ENCODE measurements at regions not wholly inside any gene's neighbourhood (a gene's known extent, or its start where the extent isn't known, plus 50 kb on each side); places are given as distances from the start of the nearest gene placed in this dataset.

- 2% methylated on average over 5 of the region's 5 CpGs for WGBS (ENCODE audit: insufficient coverage, insufficient replicate concordance, low lambda C conversion rate, missing lambda C conversion rate)
- H3K27ac ChIP-seq (ENCODE audit: control insufficient read depth, insufficient read depth), result no peak overlapping the region
- in situ Hi-C loops (cut with MboI), result no loop called here
- ChIA-PET SMC1A (ENCODE audit: uncharacterized antibody, unreplicated experiment) (interaction anchor here (0.8 to 1.4 kb wide), 2 partner anchors 12 to 33 kb away, joined by 4 read pairs; no protein-coding TSS in a partner anchor), RAD21 (ENCODE audit: unreplicated experiment) (no interaction called here), POLR2A (no interaction called here), CTCF (no interaction called here)
- intact Hi-C loops (cut with micrococcal nuclease; ENCODE audit: unreplicated experiment), result no loop called here
- no peaks in the 10 kb centered on the region for H3K36me3 ChIP-seq (ENCODE audit: control insufficient read depth in 2 of 2, insufficient read depth in 2 of 2, low read length in 1 of 2)
- BruUV-seq (replicated peaks), result no TSS peak
- H3K4me1 ChIP-seq (ENCODE audit: control insufficient read depth, insufficient read depth, low read length), result no peaks in the 10 kb centered on the region
- DNase-seq (ENCODE audit: low read depth, low spot score) (no peak), ATAC-seq (no peak), FAIRE-seq (no peak)
- H3K79me2 ChIP-seq (ENCODE audit: control insufficient read depth, insufficient read depth, low read length), result no peaks in the 10 kb centered on the region
- H2AFZ ChIP-seq (ENCODE audit: control insufficient read depth, low read depth, low read length), result no peak overlapping the region
- no peak overlapping the region for H3K9ac ChIP-seq (ENCODE audit: control insufficient read depth, insufficient read depth, low read length)
- no peak overlapping the region for H3K4me2 ChIP-seq (ENCODE audit: control insufficient read depth, insufficient read depth)
- TF ChIP-seq PAX8 (IDR thresholded peaks at IDR 0.05) (no peak), ZBTB11 (CRISPR knock-in tag; IDR thresholded peaks at IDR 0.05) (no peak)
- H3K9me3 ChIP-seq (replicated peaks; ENCODE audit: control insufficient read depth, insufficient read depth, low read length), result no peaks in the 10 kb centered on the region; the same call in 2 of the 3 replicates
- H3K27me3 ChIP-seq (replicated peaks in 1 of 2; ENCODE audit: control insufficient read depth in 2 of 2, insufficient read depth in 2 of 2, low read length in 1 of 2), result no peaks in the 10 kb centered on the region
- H4K20me1 ChIP-seq (ENCODE audit: control insufficient read depth, insufficient read depth), result no peaks in the 10 kb centered on the region; the same call in 1 of the 2 replicates
- H3K4me3 ChIP-seq, result no peak overlapping the region
Measured at GRCh38 chr10:131755200-131755599, 145.6 kb upstream of the PPP2R2D start.

GRCh38 chr10:131757285-131758058 lies 143.3 kb upstream of the PPP2R2D start:
- Histone ChIP-seq H2AFZ (ENCODE audit: control insufficient read depth, low read depth, low read length) (no peak overlapping the region), H3K9me3 (replicated peaks; ENCODE audit: control insufficient read depth, insufficient read depth, low read length) (no peaks in the 10 kb centered on the region; the same call in 2 of the 3 replicates), H3K9ac (ENCODE audit: control insufficient read depth, insufficient read depth, low read length) (no peak overlapping the region), H3K27me3 (replicated peaks in 1 of 2; ENCODE audit: control insufficient read depth in 2 of 2, insufficient read depth in 2 of 2, low read length in 1 of 2) (no peaks in the 10 kb centered on the region), H3K4me1 (ENCODE audit: control insufficient read depth, insufficient read depth, low read length) (no peaks in the 10 kb centered on the region), H3K27ac (ENCODE audit: control insufficient read depth, insufficient read depth) (no peak overlapping the region), H3K4me3 (no peak overlapping the region), H3K79me2 (ENCODE audit: control insufficient read depth, insufficient read depth, low read length) (no peaks in the 10 kb centered on the region), H4K20me1 (ENCODE audit: control insufficient read depth, insufficient read depth) (no peaks in the 10 kb centered on the region), H3K36me3 (ENCODE audit: control insufficient read depth in 2 of 2, insufficient read depth in 2 of 2, low read length in 1 of 2) (no peaks in the 10 kb centered on the region), H3K4me2 (ENCODE audit: control insufficient read depth, insufficient read depth) (no peak overlapping the region)
- no peak for ATAC-seq
- DNase-seq (ENCODE audit: low read depth, low spot score), result no peak
- in situ Hi-C loops (cut with MboI) (no loop called here), intact Hi-C loops (cut with micrococcal nuclease; ENCODE audit: unreplicated experiment) (no loop called here)
- RAD21 ChIA-PET (ENCODE audit: unreplicated experiment), result no interaction called here
- WGBS (ENCODE audit: insufficient coverage, insufficient replicate concordance, low lambda C conversion rate, missing lambda C conversion rate), result 52% methylated on average over 20 of the region's 20 CpGs
- SMC1A ChIA-PET (ENCODE audit: uncharacterized antibody, unreplicated experiment), result no interaction called here
- POLR2A ChIA-PET, result no interaction called here
- CTCF ChIA-PET, result no interaction called here
- FAIRE-seq, result no peak
- no TSS peak for BruUV-seq (replicated peaks)
- TF ChIP-seq E4F1 (IDR thresholded peaks at IDR 0.05; ENCODE audit: borderline replicate concordance, partially characterized antibody), result no peak
- no peak for TF ChIP-seq EGR1 (IDR thresholded peaks at IDR 0.05; ENCODE audit: borderline replicate concordance in 1 of 2, low read depth in 2 of 2, low read length in 2 of 2)
- no peak for TF ChIP-seq RBBP5 (conservative IDR thresholded peaks at IDR 0.05)
- TF ChIP-seq NFYA (IDR thresholded peaks at IDR 0.05; ENCODE audit: borderline replicate concordance, low read depth, low read length), result no peak
